HG03280 (cell line): ENCODE measurements at regions not wholly inside any gene's neighbourhood (a gene's known extent, or its start where the extent isn't known, plus 50 kb on each side); places are given as distances from the start of the nearest gene placed in this dataset.

Experiments
- ATAC-seq: cut with Tn5 transposase; IDR thresholded peaks from one replicate; pipeline ENCODE4 v1.9.1; 2021; ENCODE audit warnings: mild to moderate bottlenecking, moderate library complexity; ENCODE audit not compliant: unreplicated experiment

GRCh38 chr5:142478113-142478512 lies 153.3 kb upstream of the SPRY4 start:
- ATAC-seq, result no peak

DNA sequence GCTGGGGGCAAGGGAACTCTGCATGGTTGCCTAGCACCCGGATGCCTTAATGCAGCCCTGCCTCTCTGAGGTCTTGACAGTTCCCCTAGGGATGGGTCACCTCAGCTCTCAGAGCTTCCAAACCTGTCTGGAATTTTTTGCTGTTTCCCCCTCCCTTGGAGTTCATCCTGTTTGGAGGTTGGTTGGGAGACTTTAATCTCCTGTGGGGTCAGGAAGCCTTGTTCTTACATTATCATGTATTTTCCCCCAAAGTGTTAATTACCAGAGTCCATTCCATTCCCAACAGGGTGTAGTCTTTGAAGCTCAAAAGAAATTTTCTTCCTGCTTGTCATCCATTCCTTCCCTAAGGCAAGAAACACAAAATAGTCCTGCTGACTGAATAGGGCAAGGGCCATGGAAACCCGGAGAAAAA lies 150.3 kb upstream of the SPRY4 start:
- no peak for ATAC-seq

DNA sequence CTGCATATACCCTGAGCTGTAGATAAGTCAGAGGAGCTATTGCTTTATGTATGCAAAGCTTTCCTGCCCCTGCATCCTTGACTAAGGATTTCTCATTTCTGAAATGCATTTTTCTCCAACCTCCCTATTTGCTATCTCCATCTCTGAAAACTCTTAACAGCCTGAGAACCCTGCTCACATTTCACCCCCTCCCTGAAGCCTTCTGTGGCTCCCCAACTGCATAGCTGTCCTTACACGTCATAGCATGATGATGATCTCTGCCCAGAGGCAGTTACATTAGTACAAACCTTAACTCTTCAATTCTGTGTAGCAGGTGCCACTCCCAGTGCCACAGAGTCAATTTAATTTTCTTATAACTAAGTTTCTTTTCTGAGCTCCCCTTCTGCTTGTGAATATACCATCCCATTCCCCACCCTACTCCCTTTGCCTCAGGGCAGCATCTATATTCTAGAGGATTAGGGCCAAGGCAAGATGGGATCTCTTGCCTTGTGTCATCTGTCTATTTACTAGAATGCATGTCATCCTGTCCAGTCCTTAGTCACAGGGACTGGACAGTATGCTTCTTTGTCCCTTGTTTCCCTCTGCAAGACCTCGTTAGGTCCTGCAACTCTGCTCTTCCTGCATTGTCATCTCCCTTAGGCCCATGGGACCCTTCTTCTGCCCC lies 149.7 kb upstream of the SPRY4 start:
- no peak for ATAC-seq

GRCh38 chr5:142473038-142473437 lies 148.2 kb upstream of the SPRY4 start:
- ATAC-seq, result no peak

GRCh38 chr5:142472306-142472951 lies 147.6 kb upstream of the SPRY4 start:
- no peak for ATAC-seq

GRCh38 chr5:142466195-142466971 lies 141.6 kb upstream of the SPRY4 start:
- ATAC-seq, result no peak

GRCh38 chr5:142465476-142465875 lies 140.7 kb upstream of the SPRY4 start:
- ATAC-seq, result no peak

GRCh38 chr5:142463904-142464303 lies 139.1 kb upstream of the SPRY4 start:
- ATAC-seq, result no peak

- ATAC-seq, result no peak
Observed at GRCh38 chr5:142461028-142461590, 136.3 kb upstream of the SPRY4 start.

- no peak for ATAC-seq
Observed at GRCh38 chr5:142459209-142459608, 134.4 kb upstream of the SPRY4 start.

GRCh38 chr5:142455856-142456255 lies 131.0 kb upstream of the SPRY4 start:
- ATAC-seq, result no peak

GRCh38 chr5:142453932-142454331 lies 129.1 kb upstream of the SPRY4 start:
- no peak for ATAC-seq

- no peak for ATAC-seq
Observed at GRCh38 chr5:142450419-142450818, 125.6 kb upstream of the SPRY4 start.

DNA sequence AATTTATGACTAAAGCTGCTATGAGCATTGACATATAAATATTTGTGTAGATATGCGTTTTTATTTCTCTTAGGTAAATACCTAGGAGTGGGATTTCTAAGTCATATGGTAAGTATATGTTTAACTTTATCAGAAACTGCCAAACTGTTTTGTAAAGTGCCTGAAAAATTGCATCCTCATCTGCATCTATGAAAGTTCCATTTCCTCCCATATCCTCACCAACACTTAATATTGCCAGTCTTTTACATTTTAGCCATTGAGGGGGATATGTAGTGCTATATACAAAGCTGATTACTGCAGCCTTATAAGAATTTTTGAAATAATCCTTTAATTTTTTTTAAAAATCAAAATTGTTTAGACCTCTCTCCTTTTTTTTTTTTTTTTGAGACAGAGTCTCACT lies 123.1 kb upstream of the SPRY4 start:
- ATAC-seq, result no peak

- no peak for ATAC-seq
Observed at GRCh38 chr5:142446960-142447279, 122.1 kb upstream of the SPRY4 start.

- no peak for ATAC-seq
Observed at GRCh38 chr5:142446131-142446959, 121.5 kb upstream of the SPRY4 start.

- ATAC-seq, result no peak
Observed at GRCh38 chr5:142445266-142445665, 120.4 kb upstream of the SPRY4 start.

- no peak for ATAC-seq
Observed at GRCh38 chr5:142441616-142442015, 116.8 kb upstream of the SPRY4 start.

GRCh38 chr5:142439207-142439860 lies 114.5 kb upstream of the SPRY4 start:
- ATAC-seq, result no peak

GRCh38 chr5:142438573-142438972 lies 113.8 kb upstream of the SPRY4 start:
- ATAC-seq, result no peak
